H1 (cell line): ENCODE measurements at regions not wholly inside any gene's neighbourhood (a gene's known extent, or its start where the extent isn't known, plus 50 kb on each side); places are given as distances from the start of the nearest gene placed in this dataset.

Experiments used
- CTCF ChIA-PET: fragments of 300-600 bp; sonication (Branson Sonifier 250); formaldehyde crosslinking; loops from one replicate; lab custom pipeline; 2021; ENCODE audit not compliant: partially characterized antibody; lab: Charles Lee
- POLR2A ChIA-PET: fragments of 300-600 bp; sonication (Branson Sonifier 250); formaldehyde crosslinking; loops from one replicate; lab custom pipeline; 2021; ENCODE audit warnings: inconsistent platforms; ENCODE audit not compliant: partially characterized antibody; lab: Charles Lee
- DNase-seq, 2 experiments: peaks; one replicate each; pipeline versions ENCODE4 v3.0.0 to v3.0.0-alpha.2; 2010 to 2022; ENCODE audit warnings: low spot score in 2 of 2, low read depth in 1 of 2, mixed read lengths in 1 of 2
- FAIRE-seq: peaks from 2 replicates; lab custom pipeline; 2011; peaks lifted over from hg19 to GRCh38; lab: Jason Lieb, UNC
- H2AFZ ChIP-seq: 2 replicates; pipeline ENCODE4 v1.8.1; 2012; ENCODE audit warnings: low read length, inconsistent platforms
- H2AK5ac ChIP-seq: 2 replicates; pipeline ENCODE4 v1.6.1; 2013; ENCODE audit warnings: low read depth, low read length
- H2BK120ac ChIP-seq: replicated peaks from 2 replicates; pipeline ENCODE3; 2013; ENCODE audit warnings: low read depth, low read length, inconsistent platforms
- H2BK12ac ChIP-seq: 2 replicates; pipeline ENCODE4 v1.6.1; 2013; ENCODE audit warnings: low read depth, low read length
- H2BK15ac ChIP-seq: 2 replicates; pipeline ENCODE4 v1.6.1; 2013; ENCODE audit warnings: low read length
- H2BK20ac ChIP-seq: 2 replicates; pipeline ENCODE4 v1.6.1; 2013; ENCODE audit warnings: low read length
- H2BK5ac ChIP-seq: 2 replicates; pipeline ENCODE4 v1.6.1; 2013; ENCODE audit warnings: low read depth, low read length
- H3K14ac ChIP-seq: 2 replicates; pipeline ENCODE4 v1.6.1; 2013; ENCODE audit warnings: inconsistent platforms; ENCODE audit not compliant: insufficient read length
- H3K18ac ChIP-seq: 2 replicates; pipeline ENCODE4 v1.6.1; 2013; ENCODE audit warnings: low read length; ENCODE audit errors: extremely low read depth
- H3K23ac ChIP-seq: 2 replicates; pipeline ENCODE4 v1.6.1; 2013; ENCODE audit warnings: inconsistent platforms; ENCODE audit not compliant: insufficient read length
- H3K23me2 ChIP-seq: 2 replicates; pipeline ENCODE4 v1.6.1; 2013; ENCODE audit warnings: low read depth, low read length
- H3K27ac ChIP-seq: 2 replicates; pipeline ENCODE4 v1.6.1; 2011; ENCODE audit warnings: low read depth, low read length, inconsistent platforms
- H3K27me3 ChIP-seq, 4 experiments: replicated peaks in 1 of 4; 1 replicate in 1 of 4; 2 replicates in 3 of 4; pipeline versions ENCODE4 v1.6.1 to v1.8.1; 2011 to 2013; ENCODE audit warnings: low read length in 3 of 4, mild to moderate bottlenecking in 3 of 4, inconsistent platforms in 2 of 4, mixed read lengths in 2 of 4, moderate library complexity in 1 of 4; ENCODE audit not compliant: control insufficient read depth in 3 of 4, insufficient read depth in 3 of 4; ENCODE audit errors: extremely low read depth in 1 of 4
- H3K36me3 ChIP-seq, 4 experiments: 2 replicates each; pipeline versions ENCODE4 v1.6.1 to v1.8.1; 2011 to 2013; ENCODE audit warnings: mild to moderate bottlenecking in 4 of 4, low read length in 3 of 4, moderate library complexity in 2 of 4, control low read depth in 1 of 4, inconsistent platforms in 1 of 4; ENCODE audit not compliant: insufficient read depth in 4 of 4, control insufficient read depth in 2 of 4
- H3K4ac ChIP-seq: replicated peaks from 2 replicates; pipeline ENCODE3; 2013; ENCODE audit warnings: low read length, low read depth, mixed read lengths, inconsistent platforms; ENCODE audit not compliant: insufficient read length
- H3K4me1 ChIP-seq, 4 experiments: replicated peaks in 1 of 4; 1 replicate in 1 of 4; 2 replicates in 3 of 4; pipeline versions ENCODE4 v1.6.1 to v1.8.1; 2011 to 2013; ENCODE audit warnings: low read length in 3 of 4, inconsistent platforms in 2 of 4, mixed read lengths in 1 of 4; ENCODE audit not compliant: insufficient read depth in 4 of 4, control insufficient read depth in 3 of 4
- H3K4me2 ChIP-seq, 2 experiments: 2 replicates each; pipeline versions ENCODE4 v1.6.1 to v1.8.1; 2011 to 2013; ENCODE audit warnings: low read depth in 2 of 2, low read length in 2 of 2, control low read depth in 1 of 2, inconsistent platforms in 1 of 2, mild to moderate bottlenecking in 1 of 2; ENCODE audit not compliant: insufficient read depth in 1 of 2
- H3K4me3 ChIP-seq, 4 experiments: fragments of 200-600, 300-600 bp in 1 of 4; sonication (generic), shearing (Covaris generic), sonication (Bioruptor Twin) in 1 of 4; 2 replicates each; pipeline versions ENCODE4 v1.5.1 to v1.8.1; 2011 to 2016; ENCODE audit warnings: low read length in 4 of 4, low read depth in 3 of 4, control low read depth in 2 of 4, inconsistent platforms in 2 of 4, mild to moderate bottlenecking in 2 of 4, mixed read lengths in 1 of 4, moderate library complexity in 1 of 4; ENCODE audit not compliant: insufficient read depth in 2 of 4; ENCODE audit errors: extremely low read depth in 1 of 4
- H3K56ac ChIP-seq: replicated peaks from 2 replicates; pipeline ENCODE3; 2013; ENCODE audit warnings: low read depth, mild to moderate bottlenecking, mixed read lengths, low read length, inconsistent platforms; ENCODE audit not compliant: insufficient read length
- H3K79me1 ChIP-seq: 2 replicates; pipeline ENCODE4 v1.6.1; 2013; ENCODE audit warnings: low read depth, low read length, control low read depth
- H3K79me2 ChIP-seq, 2 experiments: 2 replicates each; pipeline versions ENCODE4 v1.6.1 to v1.8.1; 2012 to 2013; ENCODE audit warnings: low read length in 2 of 2, mild to moderate bottlenecking in 2 of 2, inconsistent platforms in 1 of 2; ENCODE audit not compliant: insufficient read depth in 2 of 2, control insufficient read depth in 1 of 2
- H3K9ac ChIP-seq, 4 experiments: replicated peaks in 1 of 4; 1 replicate in 1 of 4; 2 replicates in 3 of 4; pipeline versions ENCODE4 v1.6.1 to v1.8.1; 2011 to 2013; ENCODE audit warnings: low read depth in 3 of 4, low read length in 3 of 4, control low read depth in 2 of 4, mild to moderate bottlenecking in 2 of 4, moderate library complexity in 2 of 4, inconsistent platforms in 1 of 4; ENCODE audit errors: extremely low read depth in 1 of 4
- H3K9me3 ChIP-seq, 2 experiments: 2 replicates each; pipeline versions ENCODE4 v1.6.1 to v1.8.1; 2012 to 2013; ENCODE audit warnings: mild to moderate bottlenecking in 2 of 2, moderate library complexity in 2 of 2, control low read depth in 1 of 2, inconsistent platforms in 1 of 2, low read depth in 1 of 2, low read length in 1 of 2, mixed read lengths in 1 of 2; ENCODE audit not compliant: insufficient read depth in 2 of 2
- H4K20me1 ChIP-seq, 2 experiments: replicated peaks in 1 of 2; 2 replicates each; pipeline versions ENCODE3 to v1.8.1; 2011 to 2013; ENCODE audit warnings: inconsistent platforms in 2 of 2, low read length in 2 of 2, mild to moderate bottlenecking in 1 of 2; ENCODE audit not compliant: insufficient read depth in 2 of 2, control insufficient read depth in 1 of 2
- H4K5ac ChIP-seq: 2 replicates; pipeline ENCODE4 v1.6.1; 2013; ENCODE audit warnings: low read length, low read depth, mixed read lengths, inconsistent platforms; ENCODE audit not compliant: insufficient read length
- H4K8ac ChIP-seq: 2 replicates; pipeline ENCODE4 v1.8.0; 2013; ENCODE audit warnings: mild to moderate bottlenecking, moderate library complexity, low read length, inconsistent platforms; ENCODE audit not compliant: insufficient read depth; ENCODE audit errors: extremely low read depth
- H4K91ac ChIP-seq: replicated peaks from 2 replicates; pipeline ENCODE3; 2013; ENCODE audit warnings: low read length, mixed read lengths, inconsistent platforms; ENCODE audit not compliant: insufficient read length
- BCL11A ChIP-seq, 2 experiments: IDR thresholded peaks; one replicate each; pipeline ENCODE4 v1.6.1; 2011; ENCODE audit warnings: low read depth in 2 of 2, low read length in 2 of 2, mild to moderate bottlenecking in 2 of 2
- BRCA1 ChIP-seq: IDR thresholded peaks from 2 replicates; pipeline ENCODE4 v1.6.1; 2012; ENCODE audit warnings: low read depth, low read length, improper control_type of control experiment
- CEBPB ChIP-seq: IDR thresholded peaks from 2 replicates; pipeline ENCODE4 v1.6.1; 2012; ENCODE audit warnings: low read depth, low read length
- KDM1A ChIP-seq: fragments of 200-600, 300-600 bp; sonication (generic); IDR thresholded peaks from 2 replicates; pipeline ENCODE4 v1.7.1; 2016; ENCODE audit warnings: mild to moderate bottlenecking, low read length, borderline replicate concordance
- POU5F1 ChIP-seq: IDR thresholded peaks from 2 replicates; pipeline ENCODE4 v1.6.1; 2011; ENCODE audit warnings: low read depth, mild to moderate bottlenecking, low read length, moderate library complexity
- RFX5 ChIP-seq: IDR thresholded peaks from 2 replicates; pipeline ENCODE4 v1.6.1; 2011; ENCODE audit warnings: low read depth, low read length, improper control_type of control experiment, borderline replicate concordance
- RXRA ChIP-seq: IDR thresholded peaks from 2 replicates; pipeline ENCODE4 v1.6.1; 2011; ENCODE audit warnings: low read depth, mild to moderate bottlenecking, low read length, moderate library complexity; ENCODE audit not compliant: insufficient read depth
- SAP30 ChIP-seq: fragments of 300-600 bp; sonication (generic); IDR thresholded peaks from 2 replicates; pipeline ENCODE4 v1.7.1; 2012; ENCODE audit warnings: low read length, moderate library complexity, mild to moderate bottlenecking, inconsistent platforms; ENCODE audit not compliant: insufficient read depth, insufficient replicate concordance
- WGBS, 2 experiments: shearing (Covaris generic) in 1 of 2; methylation state at CpG; one replicate each; pipeline versions ENCODE4 v1.1.6 to v1.1.7; 2013 to 2015; ENCODE audit warnings: low lambda C conversion rate in 2 of 2, mixed read lengths in 2 of 2, inconsistent platforms in 1 of 2, low coverage in 1 of 2, missing lambda C conversion rate in 1 of 2; ENCODE audit not compliant: insufficient replicate concordance in 2 of 2, insufficient coverage in 1 of 2, insufficient read length in 1 of 2; ENCODE audit errors: extremely low coverage in 1 of 2, missing lambda C conversion rate in 1 of 2; 5-methylcytosine and 5-hydroxymethylcytosine counted together

- CTCF ChIA-PET, result no interaction called here
- no peak for DNase-seq
Observed at GRCh38 chr11:96785073-96785472, 395.3 kb downstream of the JRKL start.

More at GRCh38 chr11:96785073-96785472, 395.3 kb downstream of the JRKL start:
- Histone ChIP-seq H3K14ac (no peak overlapping the region), H2BK12ac (no peak overlapping the region), H2BK5ac (no peak overlapping the region), H3K9ac (no peak overlapping the region), H3K79me1 (no peaks in the 10 kb centered on the region), H4K91ac (no peak overlapping the region), H3K23me2 (no peaks in the 10 kb centered on the region), H2BK120ac (no peak overlapping the region), H3K4ac (no peak overlapping the region), H3K27ac (no peak overlapping the region), H4K8ac (no peak overlapping the region), H2BK15ac (no peak overlapping the region), H3K23ac (no peak overlapping the region), H2AK5ac (no peak overlapping the region), H3K36me3 (no peaks in the 10 kb centered on the region), H3K18ac (no peak overlapping the region), H3K4me3 (no peak overlapping the region), H3K9me3 (no peaks in the 10 kb centered on the region; a peak in 1 of 4 replicates), H3K56ac (no peak overlapping the region), H3K4me1 (no peaks in the 10 kb centered on the region), H3K4me2 (no peak overlapping the region), H3K27me3 (no peaks in the 10 kb centered on the region), H4K5ac (no peak overlapping the region), H2BK20ac (no peak overlapping the region), H3K79me2 (no peaks in the 10 kb centered on the region), H2AFZ (no peak overlapping the region), H4K20me1 (no peaks in the 10 kb centered on the region)
- POLR2A ChIA-PET, result no interaction called here
- no peak for FAIRE-seq
- WGBS, 2 experiments, result 90% methylated on average over 4 of the region's 4 CpGs; no CpG with 5 or more reads in 1 of the 2 experiments
- no peak for TF ChIP-seq BRCA1
- no peak for TF ChIP-seq KDM1A
- TF ChIP-seq POU5F1, result no peak
- no peak for TF ChIP-seq BCL11A (IDR thresholded peaks at IDR 0.05; ENCODE audit: low read depth in 2 of 2, low read length in 2 of 2)
- no peak for TF ChIP-seq RXRA
- TF ChIP-seq SAP30, result no peak
- no peak for TF ChIP-seq RFX5
- TF ChIP-seq CEBPB, result no peak
